CD1c-positive myeloid dendritic cell (primary cell): ENCODE measurements at regions not wholly inside any gene's neighbourhood (a gene's known extent, or its start where the extent isn't known, plus 50 kb on each side); places are given as distances from the start of the nearest gene placed in this dataset.

Source experiments
- DNase-seq: peaks from one replicate; pipeline ENCODE4 v3.0.0-alpha.2; 2016; ENCODE audit errors: extremely low spot score

DNA sequence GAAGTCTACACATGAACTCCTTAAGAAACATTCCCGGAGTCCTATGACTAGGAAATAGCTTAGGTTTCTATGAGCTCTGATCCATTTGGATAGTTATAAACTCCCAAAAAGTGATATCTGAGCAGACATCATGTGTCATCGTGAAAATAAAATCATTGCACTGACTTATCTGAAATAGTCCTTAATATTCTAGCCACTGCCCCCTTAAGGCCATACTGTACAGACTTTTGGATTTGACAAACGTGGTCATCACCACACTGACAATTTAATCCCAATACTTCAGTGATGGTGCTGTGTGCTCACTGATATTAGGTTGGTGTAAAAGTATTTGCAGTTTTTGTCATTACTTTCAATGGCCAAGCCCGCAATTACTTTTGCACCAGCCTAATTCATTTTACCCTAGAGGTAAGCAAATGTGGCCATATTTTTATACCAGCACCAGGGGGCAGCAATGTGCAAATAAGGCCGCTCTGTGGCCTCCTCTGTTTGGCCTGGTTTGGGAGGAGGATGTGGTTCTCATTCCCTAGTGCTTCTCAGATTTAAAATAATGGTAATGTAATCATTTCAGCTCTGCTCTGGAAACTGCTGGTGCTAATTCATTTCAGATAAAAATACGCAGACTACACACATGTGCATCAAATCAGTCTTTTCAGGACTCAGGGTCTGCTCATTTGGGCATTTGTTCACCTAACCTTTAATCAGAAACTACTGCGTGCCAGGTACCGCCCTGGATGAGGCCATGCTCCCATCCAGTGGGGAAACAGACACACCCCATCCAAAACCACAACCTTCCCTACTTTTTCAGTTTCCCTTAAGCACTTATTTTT, 196.4 kb upstream of the C1QTNF7 start:
- DNase-seq, result peak; percentile 82

DNA sequence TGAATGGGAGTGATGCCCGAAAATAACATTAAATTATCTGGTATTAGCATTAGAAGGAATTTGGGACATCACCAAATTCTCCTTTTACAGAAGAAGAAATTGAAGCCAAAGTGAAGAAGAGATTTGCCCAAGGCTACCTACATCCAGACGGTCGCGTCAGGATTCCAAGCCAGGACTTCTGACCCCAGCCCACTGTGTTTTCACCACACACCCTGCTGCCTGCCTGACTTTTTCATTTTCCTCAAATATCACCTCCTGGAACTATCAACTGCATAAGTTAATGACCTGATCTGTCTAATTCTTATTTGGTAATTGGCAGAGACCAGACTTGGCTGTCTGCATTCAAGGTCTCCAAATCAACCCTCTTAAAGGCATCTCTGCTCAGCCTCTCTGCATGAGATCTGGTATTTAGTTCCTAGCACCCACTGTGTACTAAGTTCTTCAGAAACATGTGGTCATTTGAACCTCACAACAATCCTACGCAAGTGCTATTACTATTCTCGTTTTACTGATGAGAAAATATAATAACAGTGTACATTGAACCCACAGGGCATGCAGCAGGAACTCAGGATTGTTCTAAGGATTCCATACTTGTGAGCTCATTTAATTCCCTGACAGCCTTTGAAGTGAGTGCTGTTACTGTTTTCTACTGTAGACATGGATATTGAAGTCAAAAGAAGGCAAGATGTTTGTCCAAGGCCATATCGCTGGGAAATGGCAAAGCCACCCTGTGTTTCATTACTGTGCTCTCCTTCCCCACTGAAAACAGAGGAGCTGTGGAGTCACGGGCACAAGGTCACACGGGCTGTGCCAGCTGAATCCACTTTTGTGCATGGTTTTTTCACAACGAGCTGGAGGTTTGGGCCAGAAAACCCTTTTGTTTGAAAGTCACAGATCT, 195.2 kb upstream of the C1QTNF7 start:
- no peak for DNase-seq

DNA sequence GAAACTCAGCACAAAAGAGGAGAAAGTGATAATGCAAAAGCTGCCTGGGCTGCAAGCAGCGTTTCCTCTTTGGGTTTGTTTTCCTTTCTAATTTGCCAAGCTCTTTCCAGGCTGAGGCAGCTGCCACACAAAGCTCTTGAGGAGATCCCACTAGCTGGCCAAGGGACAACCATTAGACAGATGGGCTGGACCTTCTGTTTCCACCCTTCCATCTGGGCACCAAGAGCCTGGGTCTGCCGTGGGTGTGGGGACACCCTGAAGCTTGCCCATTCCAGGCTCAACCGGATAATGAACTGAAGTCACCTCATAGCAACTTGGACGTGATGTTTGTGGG, 194.6 kb upstream of the C1QTNF7 start:
- DNase-seq, result no peak

DNA sequence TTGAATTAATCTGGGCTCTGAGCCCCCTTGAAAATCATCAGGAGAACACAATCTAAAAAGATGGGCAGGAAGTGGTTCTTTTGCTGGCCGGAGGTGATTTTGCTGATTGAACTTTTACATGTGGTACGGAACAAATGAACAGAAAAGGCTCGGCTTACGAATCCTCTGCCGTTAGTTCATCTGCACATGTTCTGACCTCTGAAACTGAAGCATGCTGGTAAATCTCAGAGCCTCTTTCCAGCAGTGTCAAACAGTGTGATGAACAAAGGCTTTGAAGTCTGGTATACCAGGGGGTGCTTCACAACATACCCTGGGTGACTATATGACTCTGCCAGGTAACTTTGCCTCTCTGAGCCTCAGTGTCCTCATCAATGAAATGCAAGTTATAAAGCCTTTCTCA, 194.2 kb upstream of the C1QTNF7 start:
- DNase-seq, result no peak

DNA sequence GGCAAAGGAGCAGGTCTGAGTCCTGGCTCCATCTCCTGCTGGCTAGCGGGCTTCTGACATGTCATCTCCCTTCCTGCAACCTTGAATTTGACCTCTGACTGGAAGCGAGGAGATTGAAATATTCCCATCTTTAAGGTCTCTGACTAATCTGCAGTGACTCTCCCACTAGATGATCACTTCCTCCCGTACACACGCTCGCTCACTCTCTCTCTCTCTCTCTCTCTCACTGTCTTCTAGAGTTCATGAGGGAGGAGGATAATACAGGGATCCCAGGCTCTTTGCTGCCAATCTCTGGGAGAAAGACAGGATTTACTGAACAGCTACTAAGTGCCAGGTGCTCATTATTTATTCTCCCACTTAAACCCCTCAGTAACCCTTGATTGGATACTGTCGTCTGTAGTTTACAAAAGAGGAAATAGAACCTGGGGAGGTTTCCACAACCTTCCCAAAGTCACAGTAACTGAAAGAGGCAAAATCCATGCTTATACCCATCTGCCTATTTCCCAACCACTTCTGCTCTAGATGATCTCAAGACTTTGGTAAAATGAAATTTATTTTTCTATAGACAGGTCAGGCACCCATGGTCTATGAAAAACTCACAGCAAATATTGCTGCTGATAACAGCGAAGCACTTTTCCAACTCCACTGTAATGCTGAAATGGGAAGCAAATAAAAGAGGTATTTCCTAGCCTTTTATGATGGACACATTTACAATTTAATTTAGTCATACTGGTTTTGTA, 193.5 kb upstream of the C1QTNF7 start:
- DNase-seq, result peak; percentile 46

DNA sequence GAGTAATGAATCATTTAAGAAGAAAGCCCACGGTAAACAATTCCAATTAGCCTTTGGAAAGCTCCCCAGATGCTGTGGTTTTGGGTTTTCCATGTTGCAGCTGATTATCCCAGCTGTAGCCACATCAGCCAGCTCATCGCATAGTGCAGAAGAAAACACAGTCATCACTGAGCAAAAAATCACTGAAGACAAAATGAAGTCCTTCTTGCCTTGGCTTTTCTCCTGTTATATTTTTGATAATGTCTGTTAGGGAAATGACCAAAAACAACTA, 193.0 kb upstream of the C1QTNF7 start:
- DNase-seq, result no peak

DNA sequence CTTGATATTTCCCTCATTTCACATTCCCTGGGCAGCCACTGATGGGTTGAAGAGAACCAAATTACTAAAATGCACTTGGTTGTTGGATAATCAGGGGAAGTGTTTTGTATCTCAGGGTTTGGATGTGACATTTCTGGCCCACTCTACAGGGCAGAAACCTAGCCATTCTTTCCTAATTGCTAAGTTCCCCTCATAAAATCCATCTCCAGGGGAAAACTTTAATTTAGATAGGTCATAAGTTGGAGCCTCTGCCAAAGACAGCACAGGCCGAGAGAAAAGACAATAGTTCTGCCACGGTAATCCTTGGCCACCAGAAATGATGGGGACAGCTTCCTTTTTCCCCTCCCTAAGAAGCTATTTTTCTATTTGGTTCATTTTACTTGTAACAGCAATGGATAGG, 192.7 kb upstream of the C1QTNF7 start:
- DNase-seq, result no peak

DNA sequence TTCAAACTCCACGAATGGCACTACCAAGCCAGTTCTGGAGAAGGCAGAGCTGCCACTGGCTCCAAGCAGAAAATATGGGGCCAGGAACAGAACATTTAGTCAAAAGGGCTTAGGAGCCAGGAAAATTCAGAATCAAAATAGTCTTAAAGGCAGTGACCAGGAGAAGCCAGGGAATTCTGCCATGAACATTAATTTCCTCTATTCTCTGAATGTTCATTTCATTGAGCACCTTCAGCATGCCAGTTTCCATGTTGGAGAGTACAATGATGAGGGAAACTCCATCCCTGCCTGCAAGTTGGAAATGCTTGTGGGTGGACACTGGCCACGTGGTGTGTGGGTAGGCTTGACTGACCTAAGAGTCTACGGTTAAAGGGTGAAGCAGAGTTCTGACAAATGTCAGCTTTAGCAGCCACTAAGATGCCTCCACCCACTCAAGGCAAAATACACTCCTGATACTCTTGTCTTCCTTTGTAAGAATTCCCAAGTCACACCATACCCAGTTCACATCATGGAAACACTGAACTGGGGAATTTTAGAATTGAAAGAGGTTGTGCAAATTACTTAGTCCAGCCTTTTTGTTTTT, 190.1 kb upstream of the C1QTNF7 start:
- DNase-seq, result peak; percentile 29

DNA sequence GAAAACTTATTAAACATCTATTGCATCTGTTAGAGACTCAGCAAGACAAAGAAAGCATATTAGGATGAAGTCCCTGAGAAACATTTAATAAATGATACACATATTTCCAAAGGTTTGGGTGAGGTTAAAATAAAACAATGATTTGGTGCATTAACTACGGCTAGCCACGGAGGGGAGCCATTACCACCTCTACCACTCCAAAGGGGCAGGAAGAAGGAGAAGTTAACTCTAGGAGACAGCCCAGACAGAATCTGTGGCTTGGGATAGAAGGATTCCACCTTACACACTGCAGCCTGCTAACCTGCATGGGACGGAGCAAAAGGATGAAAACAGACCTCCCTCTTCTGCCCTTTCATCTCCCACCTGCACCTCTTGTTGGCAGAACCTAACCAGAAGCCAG, 189.1 kb upstream of the C1QTNF7 start:
- peak; percentile 62 for DNase-seq

DNA sequence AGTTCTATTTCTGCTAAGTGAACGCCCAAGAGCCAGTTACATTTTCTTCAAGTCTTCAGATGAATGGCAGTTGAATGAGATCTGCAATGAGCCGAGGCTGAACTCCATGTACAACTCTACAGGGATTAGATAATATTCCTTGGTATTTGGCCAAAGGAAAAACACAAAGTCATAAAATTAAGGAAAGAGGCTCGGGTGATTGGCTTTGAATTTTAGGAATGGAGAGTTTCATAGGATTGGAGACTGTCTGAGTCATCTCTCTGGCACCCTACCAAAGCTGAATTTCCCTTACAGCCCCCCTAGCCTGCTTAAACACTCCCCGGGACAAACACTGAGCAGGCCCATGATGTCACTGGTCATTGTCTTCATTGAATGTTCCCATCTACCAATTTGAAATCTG, 188.0 kb upstream of the C1QTNF7 start:
- no peak for DNase-seq

DNA sequence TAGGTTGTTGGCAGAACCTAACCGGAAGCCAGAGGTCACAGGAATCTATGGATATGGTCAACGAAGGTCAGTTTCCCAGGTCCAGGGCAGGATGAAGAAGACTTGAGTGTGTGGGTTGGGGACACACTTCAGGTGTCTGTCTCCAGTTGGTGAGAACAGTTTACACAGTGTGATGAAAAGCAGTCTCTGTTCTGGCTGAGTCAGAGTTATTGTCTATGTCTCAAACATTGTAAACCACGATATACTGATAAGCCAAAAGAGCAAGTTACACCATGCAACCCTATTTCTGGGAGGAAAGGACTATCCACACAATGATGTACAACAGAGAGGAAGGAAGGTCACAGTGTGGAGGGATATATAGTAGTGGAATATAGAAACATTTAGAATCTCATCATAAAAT, 187.1 kb upstream of the C1QTNF7 start:
- DNase-seq, result no peak

DNA sequence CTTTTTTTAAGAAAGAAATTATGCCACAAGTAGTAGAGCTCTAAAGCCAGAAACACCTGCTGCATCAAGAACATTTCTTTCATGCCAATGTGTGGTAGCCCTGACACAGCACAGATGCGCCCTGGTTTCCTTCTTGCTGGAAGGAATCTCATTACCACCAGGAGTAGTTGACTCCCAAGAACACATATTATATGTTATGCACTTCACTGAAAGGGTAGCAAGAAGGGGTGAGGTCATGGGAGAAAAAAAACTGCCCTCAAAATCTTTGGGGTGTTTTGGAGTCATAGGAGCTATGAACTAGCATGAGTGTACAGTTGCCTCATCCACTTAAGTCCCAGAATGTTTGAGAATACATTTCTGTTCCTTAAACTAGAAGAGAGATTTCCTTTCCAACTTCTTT, 185.8 kb upstream of the C1QTNF7 start:
- DNase-seq, result no peak

DNA sequence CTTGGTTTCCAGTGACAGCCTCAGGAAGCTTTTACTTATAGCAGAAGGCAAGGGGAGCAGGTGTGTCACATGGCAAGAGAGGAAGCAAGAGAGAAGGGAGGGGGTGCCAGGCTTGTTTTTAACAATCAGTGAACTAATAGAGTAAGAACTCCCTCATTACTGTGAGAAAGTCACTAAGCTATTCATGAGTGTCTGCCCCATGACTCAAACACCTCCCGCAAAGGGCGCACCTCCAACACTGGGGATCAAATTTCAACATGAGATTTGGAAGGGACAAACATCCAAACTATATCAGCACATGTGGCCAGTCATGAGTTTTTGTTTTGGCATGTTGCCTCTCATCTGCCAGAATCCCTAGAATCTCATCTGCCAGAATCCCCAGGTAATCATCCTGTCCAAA, 183.5 kb upstream of the C1QTNF7 start:
- DNase-seq, result no peak

DNA sequence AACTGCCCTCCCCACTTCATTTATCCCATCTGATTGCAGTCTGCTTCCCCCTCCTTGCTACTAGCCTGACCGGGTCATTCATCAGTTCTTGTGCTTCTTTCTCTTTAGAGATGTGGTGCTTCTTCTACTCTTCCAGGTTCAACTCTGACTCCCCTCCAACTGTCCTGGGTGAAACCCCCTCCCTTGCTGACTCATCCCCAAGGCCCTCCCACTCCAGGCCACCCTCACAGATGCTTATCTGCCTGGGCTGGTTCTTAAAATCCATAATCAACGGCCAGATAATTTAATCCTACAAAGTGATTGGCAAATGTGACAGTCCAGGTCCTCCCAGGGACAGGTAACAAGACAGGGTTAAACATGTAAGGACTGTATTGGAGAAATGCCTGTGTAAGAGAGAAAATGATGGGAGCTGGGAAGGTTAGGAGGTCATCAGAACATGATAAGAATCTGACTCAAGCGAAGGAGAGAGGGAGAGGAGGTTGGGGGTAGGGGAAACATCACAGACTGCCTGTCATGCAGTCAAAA, 182.8 kb upstream of the C1QTNF7 start:
- no peak for DNase-seq

DNA sequence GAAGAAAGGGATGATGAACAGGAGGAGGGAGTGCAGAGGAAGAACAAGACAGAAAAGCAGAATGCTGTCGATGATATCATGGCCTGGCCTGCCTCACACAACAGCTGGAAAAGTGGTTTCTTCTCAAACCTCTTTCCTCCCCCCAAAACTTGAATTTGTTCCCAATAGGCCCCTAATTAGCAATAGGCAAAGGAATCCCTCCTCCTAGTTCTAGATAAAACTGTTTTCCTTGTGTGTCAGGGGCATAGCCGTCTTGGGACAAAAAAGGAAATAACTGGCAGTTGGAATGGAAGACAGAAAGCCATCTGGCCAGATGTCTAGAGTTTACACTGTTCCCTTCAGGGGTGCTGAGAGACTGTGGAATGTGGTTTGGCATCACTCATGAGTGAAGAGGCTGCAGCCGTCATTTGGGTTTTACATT, 177.8 kb upstream of the C1QTNF7 start:
- no peak for DNase-seq

DNA sequence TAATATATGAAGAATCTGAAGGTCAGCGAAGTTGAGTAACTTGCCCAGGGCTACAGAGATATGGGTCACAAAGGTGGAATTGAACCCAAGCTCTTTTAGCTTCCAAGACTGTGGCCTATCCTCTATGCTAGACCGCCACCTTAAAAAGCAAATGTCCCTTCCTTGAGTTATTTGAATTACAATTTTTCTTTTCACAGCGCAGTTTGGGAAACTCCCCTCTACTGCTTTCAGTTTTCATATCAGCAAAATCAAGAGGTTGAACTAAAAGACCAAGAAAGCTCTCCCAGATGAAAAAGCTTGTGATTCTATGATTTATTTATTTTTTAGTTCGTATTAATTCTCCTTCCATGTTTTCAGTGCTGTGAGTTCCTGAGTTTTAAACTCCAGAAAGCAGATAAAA, 174.5 kb upstream of the C1QTNF7 start:
- no peak for DNase-seq

DNA sequence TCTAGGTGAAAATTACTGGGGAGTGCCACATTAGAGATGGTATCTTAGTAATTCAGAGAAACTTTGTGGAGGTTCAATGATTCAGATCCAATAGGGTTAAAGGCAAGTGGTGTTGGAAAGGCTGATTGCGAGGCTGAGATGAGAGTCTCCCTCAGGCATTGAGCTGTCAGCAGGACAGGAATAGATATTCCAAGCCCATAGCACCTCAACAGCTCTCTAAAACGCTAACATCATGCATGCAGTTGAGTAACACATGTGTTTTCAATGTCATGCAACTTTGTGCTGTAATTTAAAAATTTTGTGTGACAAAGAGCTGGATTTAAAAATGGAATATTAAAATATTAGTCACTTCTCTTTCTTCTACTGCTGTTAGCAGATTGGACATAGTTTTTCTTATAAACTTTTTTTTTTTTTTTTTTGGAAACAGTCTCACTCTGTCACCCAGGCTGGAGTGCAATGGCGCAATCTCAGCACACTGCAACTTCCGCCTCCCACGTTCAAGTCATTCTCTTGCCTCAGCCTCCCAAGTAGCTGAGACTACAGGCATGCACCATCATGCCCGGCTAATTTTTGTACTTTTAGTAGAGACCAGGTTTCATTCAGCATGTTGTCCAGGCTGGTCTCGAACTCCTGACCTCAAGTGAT, 173.5 kb upstream of the C1QTNF7 start:
- DNase-seq, result peak; percentile 63

DNA sequence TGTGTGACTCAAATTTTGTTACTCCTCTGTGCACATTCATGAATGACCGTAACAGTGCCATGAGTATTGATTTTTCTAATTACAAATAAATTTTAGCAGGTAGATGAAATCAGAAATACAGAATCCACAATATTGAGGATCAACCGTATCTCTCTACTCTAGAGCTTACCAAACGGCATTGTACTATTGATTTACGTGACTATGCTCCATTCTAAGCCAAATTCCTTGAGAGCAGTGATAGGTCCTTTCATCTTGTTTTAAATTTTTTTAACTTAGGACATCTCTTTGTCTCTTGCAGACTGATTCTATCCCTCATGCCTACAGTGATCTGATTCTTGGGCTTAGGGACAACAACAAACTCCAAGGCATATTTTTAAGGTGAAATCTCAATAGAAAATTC, 172.3 kb upstream of the C1QTNF7 start:
- no peak for DNase-seq

DNA sequence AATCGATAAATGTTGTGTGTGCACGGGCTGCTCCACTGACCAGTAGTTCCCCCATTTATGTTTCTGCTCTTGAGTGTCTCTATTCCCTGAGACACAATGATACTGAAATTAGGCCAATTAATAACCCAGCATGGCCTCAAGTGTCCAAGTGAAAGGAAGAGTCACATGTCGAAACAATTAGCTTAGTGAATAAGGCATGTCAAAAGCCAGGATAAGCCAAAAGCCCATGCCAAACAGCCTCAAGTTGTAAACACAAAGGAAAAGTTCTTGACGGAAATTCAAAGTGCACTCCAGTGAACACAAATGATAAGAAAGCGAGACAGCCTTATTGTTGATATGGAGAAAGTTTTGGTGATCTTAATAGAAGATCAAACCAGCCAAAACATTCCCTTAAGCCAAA, 167.1 kb upstream of the C1QTNF7 start:
- DNase-seq, result no peak

DNA sequence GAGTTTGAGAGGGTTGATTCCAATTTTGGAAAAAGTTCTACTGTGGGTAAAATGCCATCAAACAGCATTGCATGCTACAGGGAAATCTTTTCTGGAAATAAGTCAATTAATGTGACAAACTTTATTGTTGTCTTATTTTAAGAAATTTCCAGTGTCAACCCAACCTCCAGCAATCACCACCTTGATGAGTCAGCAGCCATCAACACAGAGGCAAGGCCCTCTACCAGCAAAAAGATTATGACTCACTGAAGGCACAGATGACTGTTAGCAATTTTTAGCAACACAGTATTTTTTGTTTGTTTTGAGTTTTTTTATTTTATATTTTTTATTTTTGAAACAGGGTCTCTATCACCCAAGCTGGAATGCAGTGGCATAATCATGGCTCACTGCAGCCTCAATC, 165.4 kb upstream of the C1QTNF7 start:
- no peak for DNase-seq

DNA sequence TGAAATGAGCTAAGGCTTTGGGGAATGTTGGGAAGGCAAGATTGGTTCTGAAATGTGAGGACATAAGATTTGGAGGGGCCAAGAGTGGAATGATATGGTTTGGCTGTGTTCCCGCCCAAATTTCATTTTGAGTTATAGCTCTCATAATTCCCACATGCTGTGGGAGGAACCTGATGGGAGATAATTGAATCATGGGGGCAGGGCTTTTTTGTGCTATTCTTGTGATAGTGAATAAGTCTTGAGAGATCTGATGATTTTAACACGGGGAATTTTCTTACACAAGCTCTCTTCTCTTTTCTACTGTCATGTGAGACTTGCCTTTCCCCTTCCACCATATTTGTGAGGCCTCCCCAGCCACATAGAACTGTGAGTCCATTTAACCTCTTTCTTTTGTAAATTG, 157.6 kb upstream of the C1QTNF7 start:
- DNase-seq, result no peak

DNA sequence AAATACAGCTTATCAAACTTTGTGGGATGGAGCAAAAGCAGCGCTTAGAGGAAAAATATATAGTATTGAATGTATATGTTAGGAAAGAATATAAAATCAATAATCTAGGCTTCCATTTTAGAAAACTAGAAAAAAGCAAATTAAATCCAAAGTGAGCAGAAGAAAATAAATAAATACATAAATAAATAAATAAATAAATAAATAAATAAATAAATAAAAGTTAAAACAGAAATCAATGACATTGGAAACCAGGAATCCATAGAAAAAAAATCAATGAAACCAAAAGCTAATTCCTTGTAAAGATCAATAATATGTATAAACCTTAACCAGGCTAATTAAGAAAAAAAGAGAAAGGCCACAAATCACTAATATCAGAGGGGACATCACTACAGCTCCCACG, 141.8 kb upstream of the C1QTNF7 start:
- no peak for DNase-seq
